ENCODE measurements at regions not wholly inside any gene's neighbourhood (a gene's known extent, or its start where the extent isn't known, plus 50 kb on each side); places are given as distances from the start of the nearest gene placed in this dataset.

DNA sequence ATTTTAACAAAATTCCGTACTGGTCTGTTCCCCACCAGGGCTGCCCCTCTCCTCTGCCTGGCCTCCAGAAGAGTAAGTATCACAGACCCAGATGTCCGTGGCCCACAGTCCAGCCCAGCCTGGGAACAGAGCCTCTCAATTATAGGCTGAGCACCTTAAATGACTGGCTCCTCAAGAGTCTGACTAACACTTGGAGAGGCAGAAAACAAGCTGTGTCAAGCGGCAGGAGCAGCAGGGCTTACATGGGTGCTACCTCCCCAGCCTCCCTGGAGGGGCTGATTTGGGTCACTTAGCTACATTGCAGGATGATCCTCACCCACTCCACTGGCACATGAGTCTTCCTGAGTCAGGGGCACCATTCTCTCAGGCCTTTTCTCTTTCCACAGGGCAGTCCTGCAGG is 209.7 kb downstream of the COPRS start:
- no peak for TF ChIP-seq EZH2phosphoT487 (IDR thresholded peaks at IDR 0.05; ENCODE audit: low read depth, severe bottlenecking, unreplicated experiment)
- TF ChIP-seq CTCF (IDR thresholded peaks at IDR 0.05; ENCODE audit: poor library complexity) = no peak
- no peak for TF ChIP-seq EZH2 (IDR thresholded peaks at IDR 0.05; ENCODE audit: borderline replicate concordance)

Measured in hepatocyte (in vitro differentiated cells).